GM21786 (cell line): ENCODE measurements at regions not wholly inside any gene's neighbourhood (a gene's known extent, or its start where the extent isn't known, plus 50 kb on each side); places are given as distances from the start of the nearest gene placed in this dataset.
"Not testable (repeated sequence)": the region's sequence is repeated elsewhere in the genome, so short reads cannot be mapped to it uniquely, and the experiment has no call there.

Experiments
- ATAC-seq: cut with Tn5 transposase; IDR thresholded peaks from one replicate; pipeline ENCODE4 v1.9.1; 2021; ENCODE audit not compliant: unreplicated experiment

- not testable (repeated sequence) for ATAC-seq
Measured at GRCh38 chr10:120109725-120110124, 217.2 kb downstream of the SEC23IP start.

- no peak for ATAC-seq
Measured at GRCh38 chr10:120110196-120110595, 217.7 kb downstream of the SEC23IP start.

- no peak for ATAC-seq
Measured at GRCh38 chr10:120111628-120112027, 219.1 kb downstream of the SEC23IP start.

- ATAC-seq = no peak
Measured at GRCh38 chr10:120112809-120113208, 220.3 kb downstream of the SEC23IP start.

DNA sequence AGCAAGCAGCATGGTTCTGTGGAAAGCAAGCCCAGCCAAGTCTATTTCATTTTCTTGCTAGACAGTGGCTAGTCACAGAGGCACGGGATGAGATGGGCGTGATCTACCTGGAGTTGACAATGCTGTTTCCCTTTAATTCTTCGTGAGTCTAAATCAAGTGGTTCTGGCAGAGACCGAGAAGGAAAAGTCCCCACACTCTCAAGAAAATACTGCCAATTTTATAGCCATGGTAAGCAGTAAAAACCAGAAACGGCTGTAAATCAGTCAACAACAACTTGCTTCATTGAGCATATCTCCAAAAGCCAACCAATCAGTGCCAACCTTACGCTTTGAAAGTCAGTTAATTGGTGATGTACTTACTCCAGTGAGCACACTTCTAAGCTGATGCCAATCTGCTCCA is 223.4 kb downstream of the SEC23IP start:
- ATAC-seq = no peak

GRCh38 chr10:120121768-120122167 is 229.2 kb downstream of the SEC23IP start:
- no peak for ATAC-seq

DNA sequence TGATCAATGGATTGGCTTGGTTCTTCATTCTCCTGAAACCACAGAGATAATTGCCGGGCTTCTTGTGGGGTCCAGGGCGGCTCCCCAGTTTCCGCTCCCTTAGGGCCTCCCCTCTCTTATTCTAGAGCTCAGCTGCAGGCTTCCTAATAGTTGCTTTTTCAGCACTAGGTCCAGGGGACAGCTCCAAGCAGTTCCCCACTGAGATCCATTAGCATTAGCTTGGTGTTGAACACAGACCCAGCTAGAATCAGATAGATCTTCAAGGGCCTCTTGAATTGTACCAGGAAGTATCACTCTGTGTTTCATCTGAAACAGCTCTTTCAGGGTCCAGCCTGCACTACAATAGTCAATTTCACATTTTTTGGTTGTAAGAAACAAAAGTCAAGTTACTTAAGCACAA is 238.7 kb downstream of the SEC23IP start:
- no peak for ATAC-seq

- no peak for ATAC-seq
Measured at GRCh38 chr10:120132811-120133210, 240.3 kb downstream of the SEC23IP start.

- ATAC-seq = no peak
Measured at GRCh38 chr10:120138689-120139088, 246.2 kb downstream of the SEC23IP start.

DNA sequence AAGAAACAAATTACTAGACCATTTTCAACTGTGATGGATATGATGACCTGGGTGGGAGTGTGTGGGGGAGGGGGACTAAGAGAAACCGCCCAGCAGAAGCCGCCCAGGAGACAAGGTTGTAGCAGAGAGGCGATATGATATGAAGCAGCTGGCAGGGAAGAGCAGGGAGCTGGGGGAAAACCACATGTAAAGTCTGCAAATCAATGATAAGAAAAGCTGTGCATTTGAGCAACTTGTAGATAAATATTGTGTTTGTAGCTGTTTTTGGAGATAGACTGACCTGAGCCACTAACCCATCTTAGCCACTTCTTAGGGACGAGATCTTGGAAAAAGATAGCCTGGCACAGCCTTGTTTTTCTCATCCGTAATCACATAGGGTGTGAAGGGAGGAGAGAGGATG is 252.6 kb downstream of the SEC23IP start:
- ATAC-seq = no peak

DNA sequence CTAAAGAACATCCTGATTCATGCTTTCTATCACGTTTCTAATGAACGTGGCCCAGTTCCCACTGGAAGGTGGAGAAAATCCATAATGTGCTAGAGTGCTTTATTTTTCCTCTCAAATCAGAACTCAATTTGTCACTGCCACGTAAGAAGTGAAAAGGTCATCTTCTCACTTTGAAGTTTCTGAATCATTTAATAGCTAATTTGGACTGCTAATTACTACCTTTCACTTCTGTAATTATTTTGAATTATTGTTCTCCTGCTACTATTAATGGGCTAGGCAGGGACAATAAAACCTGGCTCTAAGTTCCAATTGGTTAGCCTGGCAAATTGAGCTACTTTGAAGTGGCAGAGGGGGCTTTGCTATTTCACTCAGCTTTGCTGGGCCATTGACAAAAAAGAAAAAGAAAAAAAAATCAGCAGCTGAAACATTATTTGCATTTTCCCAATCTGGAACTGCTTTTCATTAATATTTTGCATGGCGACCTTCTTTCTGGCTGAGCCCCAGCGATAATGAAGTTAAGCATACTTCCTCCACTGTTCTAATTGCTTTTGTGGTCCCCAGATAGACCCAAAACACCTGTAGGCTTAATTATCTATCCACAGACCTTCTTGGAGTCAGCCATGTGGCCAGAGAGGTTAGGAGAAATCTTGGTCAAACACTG is 264.2 kb downstream of the SEC23IP start:
- ATAC-seq = no peak

DNA sequence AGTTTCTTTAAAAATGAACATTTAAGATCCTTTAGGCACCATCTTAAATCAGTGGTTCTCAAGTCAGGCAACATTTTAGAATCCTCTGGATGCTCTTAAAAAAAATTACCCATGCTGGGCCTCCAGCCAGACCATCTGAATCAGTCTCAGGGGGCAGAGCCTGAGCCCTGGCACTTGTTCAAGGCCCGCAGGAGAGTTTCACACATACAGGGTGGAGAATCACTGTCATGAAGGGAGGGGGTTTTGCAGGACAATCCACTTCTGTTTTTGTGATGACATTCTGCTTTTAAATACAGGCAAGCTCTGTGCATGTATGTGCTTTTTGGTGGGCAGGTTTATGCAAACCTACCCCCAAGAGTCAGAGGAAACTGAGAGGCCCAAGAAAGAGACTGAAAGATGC is 268.6 kb downstream of the SEC23IP start:
- no peak for ATAC-seq

GRCh38 chr10:120162471-120162870 is 269.9 kb downstream of the SEC23IP start:
- ATAC-seq = no peak

DNA sequence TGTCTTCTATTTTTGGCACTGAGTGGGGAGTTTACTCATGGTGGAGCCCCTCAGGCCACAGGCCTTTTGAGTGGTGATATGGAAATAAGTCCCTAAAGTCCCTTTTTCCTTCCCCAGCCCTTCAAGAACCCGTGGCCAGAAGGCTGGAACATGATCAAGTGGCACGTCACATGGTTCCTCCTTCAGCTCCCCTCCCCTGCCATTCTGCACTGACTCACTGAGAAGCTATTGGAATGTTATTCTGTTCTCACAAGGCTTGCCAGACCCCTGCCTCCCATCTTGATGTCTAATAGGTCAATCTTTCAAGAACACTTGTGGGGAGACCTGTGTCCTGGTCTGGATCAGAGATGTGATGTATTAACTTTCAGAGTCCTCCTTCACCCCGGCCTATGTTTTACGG is 279.8 kb downstream of the SEC23IP start:
- no peak for ATAC-seq

DNA sequence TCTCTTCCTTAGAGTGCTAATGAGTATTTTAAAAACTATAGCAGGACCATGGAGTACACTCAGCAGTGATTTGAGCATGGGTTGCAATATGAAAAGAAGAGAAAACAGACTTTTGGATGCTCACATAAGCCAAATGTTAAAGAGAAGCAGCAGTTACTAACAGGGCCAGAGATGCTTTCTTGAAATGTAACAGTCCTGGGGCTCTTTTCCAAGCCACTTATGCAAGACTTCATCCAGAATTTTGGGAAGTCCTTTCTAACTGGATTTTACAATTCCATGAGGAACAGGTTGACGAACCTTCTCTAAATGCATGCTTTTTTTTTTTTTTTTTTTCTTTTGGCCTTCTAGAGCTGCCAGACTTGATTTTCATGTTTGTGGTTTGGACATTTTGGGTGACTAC is 282.0 kb downstream of the SEC23IP start:
- no peak for ATAC-seq

GRCh38 chr10:120177330-120177729 is 279.7 kb upstream of the PLPP4 start:
- ATAC-seq = no peak

DNA sequence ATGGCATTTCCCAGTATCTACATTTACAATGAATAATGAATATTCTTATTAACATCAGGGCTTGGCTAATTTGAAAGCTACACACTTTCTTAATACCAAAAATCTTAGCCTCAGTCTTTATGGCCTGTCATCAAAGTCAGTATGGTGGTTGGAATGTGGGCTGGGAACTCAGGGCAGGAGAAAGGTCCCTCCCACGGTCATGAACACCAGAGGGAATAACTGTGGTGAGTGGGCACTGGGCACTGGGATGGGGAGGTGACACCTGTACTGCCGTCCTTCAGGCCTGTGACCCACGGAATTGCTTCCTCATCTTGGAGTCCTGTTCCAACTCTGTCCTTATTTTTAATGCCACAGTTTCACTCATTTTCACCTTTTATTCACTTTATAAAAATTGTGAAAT is 276.9 kb upstream of the PLPP4 start:
- ATAC-seq = no peak

DNA sequence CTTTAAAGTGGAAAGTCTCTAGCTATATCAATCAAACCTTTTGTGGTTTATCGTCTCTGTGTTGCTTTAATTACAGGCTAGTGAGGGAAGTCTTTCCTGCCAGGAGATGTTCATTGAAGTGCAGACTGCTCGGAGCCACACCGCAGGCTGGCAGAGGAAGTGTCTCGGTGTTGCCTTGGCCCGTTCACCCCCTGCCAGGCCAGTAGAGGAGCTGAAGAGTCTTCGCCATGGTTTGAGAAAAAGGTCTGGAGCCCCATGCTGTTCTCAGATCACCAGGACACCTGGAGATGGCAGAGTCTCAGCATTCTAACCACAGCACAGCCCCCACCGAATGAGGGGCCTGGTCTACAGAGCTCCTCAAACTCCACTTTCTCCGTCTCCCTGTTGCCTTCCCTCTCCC is 275.9 kb upstream of the PLPP4 start:
- ATAC-seq = no peak

- ATAC-seq = no peak
Measured at GRCh38 chr10:120182431-120182830, 274.6 kb upstream of the PLPP4 start.

DNA sequence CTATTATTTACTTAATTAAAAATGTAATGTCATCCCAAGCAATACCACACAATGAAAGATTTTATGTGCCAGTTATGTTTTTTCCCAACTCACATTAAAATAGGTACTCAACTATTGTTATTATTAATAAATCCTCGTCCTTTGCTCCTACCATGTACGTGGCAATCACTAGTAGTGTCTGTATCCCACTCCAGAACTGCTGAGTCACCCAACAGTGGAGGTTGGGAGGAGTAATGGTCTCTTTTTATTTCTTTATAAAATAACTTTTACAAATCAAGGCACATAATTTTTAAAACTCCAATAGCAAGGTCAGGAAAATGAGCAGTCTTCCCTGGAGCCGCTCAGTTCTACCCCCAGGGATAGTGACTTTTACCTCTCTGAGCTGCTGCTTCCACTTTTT is 273.5 kb upstream of the PLPP4 start:
- ATAC-seq = no peak

DNA sequence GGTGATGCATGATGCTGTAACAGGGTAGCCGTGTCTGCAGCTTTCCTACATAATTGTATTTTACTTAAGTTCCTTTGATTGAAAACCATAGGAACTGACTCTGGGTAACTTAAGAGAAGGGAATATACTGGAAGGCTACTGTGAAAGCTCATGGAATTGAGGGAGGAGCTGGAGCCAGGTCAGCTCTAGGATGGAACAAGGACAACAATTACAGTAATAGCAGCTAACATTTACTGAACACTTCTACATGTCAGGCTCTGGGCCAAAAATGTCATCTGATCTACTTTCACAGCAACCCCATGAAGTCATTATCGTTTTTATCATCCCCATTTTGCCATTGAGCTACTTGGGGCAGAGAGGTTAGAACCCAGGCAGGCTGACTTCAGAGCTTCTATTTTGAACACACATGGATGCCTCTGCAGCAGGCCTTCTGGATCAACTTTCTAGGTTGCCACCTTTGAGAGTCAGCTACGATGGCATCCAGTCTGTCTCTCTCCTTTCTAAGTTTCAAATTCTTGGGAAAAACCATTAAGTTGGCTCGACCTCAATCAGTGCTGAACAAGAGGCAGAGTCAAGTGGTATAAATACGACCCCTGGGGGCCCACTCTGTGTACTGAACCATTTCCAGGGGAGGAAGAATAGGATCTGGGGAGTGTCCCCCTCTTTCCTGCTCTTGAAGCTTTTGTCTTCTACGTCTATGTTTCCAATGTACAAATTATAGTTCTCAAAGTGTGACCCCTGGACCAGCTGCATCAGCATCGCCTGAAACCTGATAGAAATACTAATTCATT is 272.3 kb upstream of the PLPP4 start:
- ATAC-seq = no peak

- no peak for ATAC-seq
Measured at GRCh38 chr10:120186506-120186905, 270.5 kb upstream of the PLPP4 start.

GRCh38 chr10:120187168-120187567 is 269.9 kb upstream of the PLPP4 start:
- not testable (repeated sequence) for ATAC-seq
